ENCODE measurements at regions not wholly inside any gene's neighbourhood (a gene's known extent, or its start where the extent isn't known, plus 50 kb on each side); places are given as distances from the start of the nearest gene placed in this dataset.

DNA sequence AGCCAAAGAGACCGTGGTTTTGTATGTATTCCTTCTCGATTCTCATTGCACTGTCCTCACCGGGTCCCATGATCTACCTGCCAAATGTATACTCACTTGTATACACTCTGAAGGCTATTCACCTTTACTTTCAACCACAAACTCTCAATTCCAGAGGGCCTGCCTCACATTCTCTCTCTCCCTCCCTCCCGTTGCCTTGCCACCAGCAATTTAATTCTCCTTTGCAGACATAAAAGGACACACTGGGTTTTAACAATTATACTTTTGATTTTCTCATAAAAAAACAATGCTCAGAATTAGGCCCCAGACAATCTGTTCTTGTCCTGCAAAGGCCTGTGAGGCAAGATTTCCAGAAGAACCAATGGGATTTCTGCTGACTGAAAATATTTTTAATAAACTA is 265.1 kb upstream of the PSMD7 start:
- no peaks in the 10 kb centered on the region for H3K36me3 ChIP-seq
- no peak overlapping the region for H3K4me3 ChIP-seq
- 82 to 93% methylated on average over 4 of the region's 4 CpGs for WGBS, 2 donors (ENCODE audit: low coverage in 1 of 2)
- intact Hi-C loops (cut with DNase I; ENCODE audit: low total_unique reads) (no loop called here), in situ Hi-C loops (cut with MboI; ENCODE audit: low pct_ligation_motif_present in 1 of 4, low pct_unique_long_range_greater_than_20kb in 1 of 4, low sequenced_read_pairs in 3 of 4) (no loop called here)
- H3K27me3 ChIP-seq, result no peaks in the 10 kb centered on the region
- DNase-seq, result no peak
- no peak overlapping the region for H3K27ac ChIP-seq
- TF ChIP-seq POLR2A (IDR thresholded peaks at IDR 0.05), result no peak
- TF ChIP-seq EP300 (IDR thresholded peaks at IDR 0.05; ENCODE audit: low read depth), result no peak
- no peak for TF ChIP-seq POLR2AphosphoS5 (IDR thresholded peaks at IDR 0.05)
- TF ChIP-seq CTCF (IDR thresholded peaks at IDR 0.05), result no peak
- peaks cover 0 to 23% (median 13%) of the 10 kb centered on the region in 4 donors for H3K4me1 ChIP-seq
- H3K9me3 ChIP-seq, result no peaks in the 10 kb centered on the region

DNA sequence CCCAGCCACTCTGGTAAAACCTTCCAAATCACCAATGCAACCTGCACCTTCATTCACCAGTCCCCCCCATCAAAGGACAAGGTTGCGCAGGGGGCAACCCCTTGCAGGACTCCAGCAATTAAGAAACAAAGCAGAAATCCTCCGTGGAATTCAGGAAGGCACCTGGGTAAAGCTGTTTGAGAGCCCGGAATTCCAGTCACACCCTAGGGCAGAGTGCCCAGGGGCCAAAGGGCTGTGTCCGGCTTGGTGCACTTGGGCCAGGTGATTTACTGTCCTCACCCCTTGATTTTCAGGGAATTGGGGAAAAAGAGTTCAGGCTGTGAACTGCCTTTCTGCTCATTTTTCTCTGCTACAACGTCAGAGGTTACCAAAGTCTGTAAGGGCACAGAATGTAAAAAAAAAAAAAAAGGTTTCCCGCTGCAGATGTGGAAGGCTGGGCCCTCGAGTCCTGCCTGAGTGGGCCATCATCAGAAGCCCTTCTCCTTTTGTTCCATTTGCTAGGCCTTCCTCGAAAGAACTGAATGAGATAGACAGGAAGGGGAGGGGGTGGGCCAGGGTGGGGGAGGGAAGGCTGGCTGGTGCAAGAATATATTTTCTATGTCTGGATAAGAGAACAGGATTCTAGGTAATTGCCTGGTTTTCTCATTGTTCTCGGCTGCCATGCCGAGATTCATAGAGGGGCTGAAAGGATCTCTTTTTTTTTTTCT is 266.5 kb upstream of the PSMD7 start:
- H3K36me3 ChIP-seq, result no peaks in the 10 kb centered on the region
- H3K9me3 ChIP-seq, result no peaks in the 10 kb centered on the region
- H3K4me1 ChIP-seq, result peaks cover 0 to 23% (median 15%) of the 10 kb centered on the region in 4 donors
- in situ Hi-C loops (cut with MboI; ENCODE audit: low pct_ligation_motif_present in 1 of 4, low pct_unique_long_range_greater_than_20kb in 1 of 4, low sequenced_read_pairs in 3 of 4) (no loop called here), intact Hi-C loops (cut with DNase I; ENCODE audit: low total_unique reads) (no loop called here)
- peak overlapping the region; percentile 22 to 44 (median 27) for H3K27ac ChIP-seq
- WGBS, 2 donors (ENCODE audit: low coverage in 1 of 2), result 45 to 54% methylated on average over 7 to 10 of the region's 10 CpGs
- H3K4me3 ChIP-seq, result no peak overlapping the region
- no peaks in the 10 kb centered on the region for H3K27me3 ChIP-seq
- DNase-seq, result peak; percentile 56
- TF ChIP-seq EP300 (IDR thresholded peaks at IDR 0.05; ENCODE audit: low read depth) (no peak), POLR2A (IDR thresholded peaks at IDR 0.05) (no peak), CTCF (IDR thresholded peaks at IDR 0.05) (no peak), POLR2AphosphoS5 (IDR thresholded peaks at IDR 0.05) (no peak)

DNA sequence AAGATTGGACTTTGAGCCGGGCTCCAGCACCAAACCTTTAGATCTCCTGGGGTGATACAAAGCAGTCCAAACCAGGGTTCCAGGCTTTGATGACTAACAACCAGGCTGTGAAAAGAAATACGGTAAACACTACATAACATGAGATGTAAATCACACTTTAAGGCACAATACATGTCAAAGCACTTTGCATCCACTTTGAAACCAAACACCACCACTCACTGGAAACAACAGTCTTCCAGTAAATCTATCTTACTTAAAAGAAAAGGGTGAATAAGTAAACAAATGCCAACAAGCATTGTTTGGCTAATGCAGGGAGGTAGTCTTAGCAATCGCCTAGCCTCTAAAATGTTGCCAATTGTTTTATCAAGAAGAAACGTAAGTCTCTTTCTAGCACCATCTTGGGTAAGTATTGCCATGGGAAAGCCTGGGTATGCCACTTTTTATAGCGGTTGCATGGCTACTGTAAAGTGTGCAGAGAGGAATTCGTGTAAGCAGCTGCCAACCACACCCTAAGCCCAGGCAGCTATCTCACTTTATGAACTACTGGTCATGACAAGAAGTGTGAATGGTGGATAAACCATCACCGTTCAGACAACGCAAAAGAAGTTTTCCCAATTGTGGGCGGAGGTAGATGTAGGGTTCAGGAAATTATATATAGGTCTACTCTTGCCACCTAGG is 267.4 kb upstream of the PSMD7 start:
- DNase-seq, result peak; percentile 45
- Histone ChIP-seq H3K36me3 (no peaks in the 10 kb centered on the region), H3K27me3 (no peaks in the 10 kb centered on the region), H3K4me1 (peaks cover 0 to 23% (median 15%) of the 10 kb centered on the region in 4 donors), H3K4me3 (no peak overlapping the region), H3K9me3 (no peaks in the 10 kb centered on the region), H3K27ac (peak overlapping the region in 3 of 4 donors; percentile 22 to 44 (median 30))
- TF ChIP-seq EP300 (IDR thresholded peaks at IDR 0.05; ENCODE audit: low read depth), result no peak
- TF ChIP-seq POLR2AphosphoS5 (IDR thresholded peaks at IDR 0.05), result no peak
- no peak for TF ChIP-seq CTCF (IDR thresholded peaks at IDR 0.05)
- no peak for TF ChIP-seq POLR2A (IDR thresholded peaks at IDR 0.05)
- in situ Hi-C loops (cut with MboI; ENCODE audit: low pct_ligation_motif_present in 1 of 4, low pct_unique_long_range_greater_than_20kb in 1 of 4, low sequenced_read_pairs in 3 of 4) (no loop called here), intact Hi-C loops (cut with DNase I; ENCODE audit: low total_unique reads) (no loop called here)
- 57% methylated on average over 1 to 9 of the region's 9 CpGs for WGBS, 2 donors (ENCODE audit: low coverage in 1 of 2)

- no peak overlapping the region for H3K4me3 ChIP-seq
- no peak for DNase-seq
- H3K9me3 ChIP-seq, result no peaks in the 10 kb centered on the region
- no peak overlapping the region for H3K27ac ChIP-seq
- TF ChIP-seq EP300 (IDR thresholded peaks at IDR 0.05; ENCODE audit: low read depth), result no peak
- no peak for TF ChIP-seq POLR2A (IDR thresholded peaks at IDR 0.05)
- no peak for TF ChIP-seq POLR2AphosphoS5 (IDR thresholded peaks at IDR 0.05)
- no peak for TF ChIP-seq CTCF (IDR thresholded peaks at IDR 0.05)
- WGBS, 2 donors (ENCODE audit: low coverage in 1 of 2), result 39 to 41% methylated on average over 5 to 6 of the region's 6 CpGs
- in situ Hi-C loops (cut with MboI; ENCODE audit: low pct_ligation_motif_present in 1 of 4, low pct_unique_long_range_greater_than_20kb in 1 of 4, low sequenced_read_pairs in 3 of 4), result no loop called here
- H3K36me3 ChIP-seq, result no peaks in the 10 kb centered on the region
- peaks cover 0 to 19% (median 12%) of the 10 kb centered on the region in 4 donors for H3K4me1 ChIP-seq
- no peaks in the 10 kb centered on the region for H3K27me3 ChIP-seq
- intact Hi-C loops (cut with DNase I; ENCODE audit: low total_unique reads), result no loop called here
Measured at GRCh38 chr16:74026373-74027281, 270.0 kb upstream of the PSMD7 start.
